ENCODE measurements at regions not wholly inside any gene's neighbourhood (a gene's known extent, or its start where the extent isn't known, plus 50 kb on each side); places are given as distances from the start of the nearest gene placed in this dataset.

DNA sequence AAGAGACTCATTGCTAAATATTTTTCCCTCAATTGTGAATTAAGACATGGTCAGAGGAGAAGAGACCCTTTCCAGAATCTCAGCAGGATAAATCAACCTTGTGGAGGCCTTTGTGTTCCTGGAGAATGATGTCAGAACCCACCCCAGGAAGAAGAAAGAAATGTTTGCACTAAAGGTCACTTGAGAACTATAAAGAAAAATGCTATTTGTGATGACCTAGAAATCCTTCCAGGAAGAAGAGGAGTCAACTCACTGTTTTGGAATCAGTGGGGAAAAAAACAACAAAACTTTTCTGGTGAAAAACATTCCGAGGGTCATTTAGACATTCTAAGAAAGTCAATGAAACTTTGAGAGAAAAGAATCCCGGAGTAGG lies 129.1 kb upstream of the ANKRD1 start:
- DNase-seq (ENCODE audit: low spot score) = no peak
- in situ Hi-C loops (cut with MboI; ENCODE audit: low pct_unique_long_range_greater_than_20kb, low sequenced_read_pairs, unreplicated experiment) = no loop called here
- TF ChIP-seq, protein P1, sequence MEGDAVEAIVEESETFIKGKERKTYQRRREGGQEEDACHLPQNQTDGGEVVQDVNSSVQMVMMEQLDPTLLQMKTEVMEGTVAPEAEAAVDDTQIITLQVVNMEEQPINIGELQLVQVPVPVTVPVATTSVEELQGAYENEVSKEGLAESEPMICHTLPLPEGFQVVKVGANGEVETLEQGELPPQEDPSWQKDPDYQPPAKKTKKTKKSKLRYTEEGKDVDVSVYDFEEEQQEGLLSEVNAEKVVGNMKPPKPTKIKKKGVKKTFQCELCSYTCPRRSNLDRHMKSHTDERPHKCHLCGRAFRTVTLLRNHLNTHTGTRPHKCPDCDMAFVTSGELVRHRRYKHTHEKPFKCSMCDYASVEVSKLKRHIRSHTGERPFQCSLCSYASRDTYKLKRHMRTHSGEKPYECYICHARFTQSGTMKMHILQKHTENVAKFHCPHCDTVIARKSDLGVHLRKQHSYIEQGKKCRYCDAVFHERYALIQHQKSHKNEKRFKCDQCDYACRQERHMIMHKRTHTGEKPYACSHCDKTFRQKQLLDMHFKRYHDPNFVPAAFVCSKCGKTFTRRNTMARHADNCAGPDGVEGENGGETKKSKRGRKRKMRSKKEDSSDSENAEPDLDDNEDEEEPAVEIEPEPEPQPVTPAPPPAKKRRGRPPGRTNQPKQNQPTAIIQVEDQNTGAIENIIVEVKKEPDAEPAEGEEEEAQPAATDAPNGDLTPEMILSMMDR (IDR thresholded peaks at IDR 0.05; ENCODE audit: extremely low read depth, insufficient read depth, missing control alignments) = no peak

DNA sequence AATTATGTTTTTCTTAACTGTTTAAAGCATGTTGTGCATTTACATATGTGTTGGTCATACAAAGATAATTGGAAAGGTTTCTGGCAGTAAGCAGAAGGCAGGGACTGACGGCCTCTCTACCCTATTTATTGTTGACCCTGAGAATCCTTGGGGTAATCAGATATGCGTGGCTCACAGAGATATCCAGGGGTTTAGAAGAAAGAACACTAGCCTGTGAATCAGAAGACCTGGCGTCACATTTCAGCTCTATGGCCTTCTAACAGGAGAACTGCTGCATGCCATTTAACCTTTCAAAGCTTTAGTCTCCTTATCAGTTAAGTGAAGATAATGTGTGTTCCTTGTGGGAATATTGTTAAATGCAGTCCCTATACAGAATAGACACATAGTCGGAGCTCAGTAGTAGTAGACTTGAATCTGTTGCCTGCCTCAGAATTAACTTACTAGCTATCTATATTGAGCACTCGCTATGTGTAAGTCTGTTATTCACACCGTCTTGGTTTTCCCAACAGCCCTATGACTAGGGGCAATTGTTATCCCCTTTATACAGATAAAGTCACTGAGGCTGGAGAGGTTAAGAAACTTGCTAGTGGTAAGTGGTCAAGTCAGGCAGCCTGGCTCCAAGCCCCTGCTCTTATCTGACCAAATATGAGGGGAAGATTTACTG lies 129.6 kb upstream of the ANKRD1 start:
- DNase-seq (ENCODE audit: low spot score) = no peak
- TF ChIP-seq, protein P1 (IDR thresholded peaks at IDR 0.05; ENCODE audit: extremely low read depth, insufficient read depth, missing control alignments) = no peak
- in situ Hi-C loops (cut with MboI; ENCODE audit: low pct_unique_long_range_greater_than_20kb, low sequenced_read_pairs, unreplicated experiment) = no loop called here

DNA sequence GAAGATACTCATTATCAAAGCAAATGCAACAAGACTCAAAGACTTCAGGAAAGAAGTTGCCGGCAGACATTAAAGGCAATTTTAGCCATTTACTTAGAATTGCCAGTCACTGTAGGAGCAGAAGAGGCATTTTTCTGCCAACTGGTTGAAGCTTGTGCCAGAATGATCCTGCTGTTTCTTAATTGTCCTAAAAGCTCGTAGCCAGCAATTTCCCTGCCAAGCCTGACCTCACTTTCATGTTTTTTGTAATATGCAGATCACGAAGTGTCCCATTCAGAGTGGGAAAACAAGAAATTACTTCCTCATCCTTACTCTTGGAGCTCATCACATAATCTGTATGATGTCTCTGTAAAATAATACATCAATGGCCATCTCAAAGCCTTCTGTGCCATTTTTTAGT lies 130.9 kb upstream of the ANKRD1 start:
- TF ChIP-seq, protein P1 (IDR thresholded peaks at IDR 0.05; ENCODE audit: extremely low read depth, insufficient read depth, missing control alignments) = no peak
- in situ Hi-C loops (cut with MboI; ENCODE audit: low pct_unique_long_range_greater_than_20kb, low sequenced_read_pairs, unreplicated experiment) = no loop called here
- DNase-seq (ENCODE audit: low spot score) = no peak

DNA sequence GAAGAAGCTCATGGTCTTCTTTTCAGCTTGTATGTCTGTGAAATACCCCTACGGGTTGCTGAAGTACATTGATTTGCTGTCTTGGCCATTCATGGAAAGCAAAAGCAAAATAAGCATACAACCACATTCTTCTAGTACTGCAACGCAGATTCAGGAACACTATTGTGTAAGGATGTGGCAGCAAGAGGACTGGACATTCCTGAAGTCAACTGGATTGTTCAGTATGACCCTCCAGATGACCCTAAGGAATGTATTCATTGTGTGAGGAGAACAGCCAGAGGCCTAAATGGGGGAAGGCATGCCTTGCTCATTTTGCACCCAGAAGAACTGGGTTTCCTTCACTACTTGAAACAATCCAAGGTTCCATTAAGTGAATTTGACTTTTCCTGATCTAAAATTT lies 133.4 kb upstream of the ANKRD1 start:
- TF ChIP-seq, protein P1 (IDR thresholded peaks at IDR 0.05; ENCODE audit: extremely low read depth, insufficient read depth, missing control alignments) = no peak
- no peak for DNase-seq (ENCODE audit: low spot score)
- in situ Hi-C loops (cut with MboI; ENCODE audit: low pct_unique_long_range_greater_than_20kb, low sequenced_read_pairs, unreplicated experiment) = no loop called here

DNA sequence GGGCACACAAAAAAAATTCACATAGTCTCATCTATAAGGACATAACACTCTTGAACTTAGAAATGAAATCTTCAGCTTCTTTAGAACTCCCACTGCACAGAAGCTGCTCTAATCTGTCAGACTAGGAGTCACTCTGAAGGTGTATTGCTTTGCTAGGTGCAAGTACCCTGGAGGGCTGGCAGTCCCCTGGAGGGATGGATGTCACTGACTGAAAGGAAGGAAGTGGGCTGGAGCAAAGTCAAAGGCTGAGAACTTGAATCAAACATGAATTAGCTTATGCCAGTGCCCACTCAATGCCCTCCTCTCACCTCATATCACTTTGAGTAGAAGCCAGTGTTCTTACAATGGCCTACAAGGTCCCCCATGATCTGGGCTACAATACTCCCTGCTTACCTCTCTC lies 140.3 kb upstream of the ANKRD1 start:
- in situ Hi-C loops (cut with MboI; ENCODE audit: low pct_unique_long_range_greater_than_20kb, low sequenced_read_pairs, unreplicated experiment) = no loop called here
- DNase-seq (ENCODE audit: low spot score) = no peak
- TF ChIP-seq, protein P1 (IDR thresholded peaks at IDR 0.05; ENCODE audit: extremely low read depth, insufficient read depth, missing control alignments) = no peak

DNA sequence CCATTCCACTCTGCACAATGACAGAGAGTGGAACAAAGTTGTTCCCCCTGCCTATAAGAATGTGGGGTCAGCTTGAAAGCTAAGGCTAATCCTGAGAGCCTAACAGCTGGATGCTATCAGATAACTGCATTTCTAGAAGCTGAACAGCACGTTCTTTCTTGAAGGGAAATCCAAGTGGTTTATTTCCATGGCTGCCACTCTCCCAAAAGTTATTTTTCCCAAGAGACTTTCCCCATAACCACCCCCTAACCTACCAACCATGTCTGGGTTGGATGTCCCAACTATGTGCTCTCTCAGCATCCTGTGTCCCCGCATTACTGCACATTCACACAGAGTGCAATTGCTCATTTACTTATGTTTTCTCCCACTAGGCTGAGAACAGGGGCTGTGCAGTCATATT lies 140.7 kb upstream of the ANKRD1 start:
- no peak for DNase-seq (ENCODE audit: low spot score)
- in situ Hi-C loops (cut with MboI; ENCODE audit: low pct_unique_long_range_greater_than_20kb, low sequenced_read_pairs, unreplicated experiment) = no loop called here
- TF ChIP-seq, protein P1 (IDR thresholded peaks at IDR 0.05; ENCODE audit: extremely low read depth, insufficient read depth, missing control alignments) = no peak
